IMR-90 (cell line): ENCODE measurements at regions not wholly inside any gene's neighbourhood (a gene's known extent, or its start where the extent isn't known, plus 50 kb on each side); places are given as distances from the start of the nearest gene placed in this dataset.
A peak's percentile ranks its signal among the peaks of the same experiment; 100 is the strongest.

Source experiments
- BHLHE40 ChIP-seq: fragments of 150-350 bp; IDR thresholded peaks from 2 replicates; pipeline ENCODE4 v1.6.1; 2016; ENCODE audit warnings: mild to moderate bottlenecking, low read depth, low read length
- CEBPB ChIP-seq: IDR thresholded peaks from 2 replicates; pipeline ENCODE4 v1.6.1; 2012; ENCODE audit warnings: low read depth, low read length, improper control_type of control experiment
- CHD1 ChIP-seq: IDR thresholded peaks from 2 replicates; pipeline ENCODE4 v1.6.1; 2012; ENCODE audit warnings: low read depth, low read length, improper control_type of control experiment
- FOS ChIP-seq: fragments of 150-350 bp; IDR thresholded peaks from 2 replicates; pipeline ENCODE4 v1.6.1; 2016; ENCODE audit warnings: low read depth, low read length
- MAFK ChIP-seq: IDR thresholded peaks from 2 replicates; pipeline ENCODE4 v1.6.1; 2012; ENCODE audit warnings: low read depth, low read length, improper control_type of control experiment
- MAZ ChIP-seq: IDR thresholded peaks from 2 replicates; pipeline ENCODE4 v1.6.1; 2012; ENCODE audit warnings: low read depth, mild to moderate bottlenecking, low read length, improper control_type of control experiment, moderate library complexity, borderline replicate concordance
- POLR2A ChIP-seq: IDR thresholded peaks from 2 replicates; pipeline ENCODE4 v1.6.1; 2012; ENCODE audit warnings: mild to moderate bottlenecking, low read depth, low read length
- RAD21 ChIP-seq: IDR thresholded peaks from 2 replicates; pipeline ENCODE4 v1.6.1; 2012; ENCODE audit warnings: low read length, improper control_type of control experiment
- SMC3 ChIP-seq: fragments of 150-350 bp; IDR thresholded peaks from 2 replicates; pipeline ENCODE4 v1.6.1; 2016; ENCODE audit warnings: low read depth, mild to moderate bottlenecking, antibody characterized with exemption, low read length, moderate library complexity
- TF ChIP-seq, protein P1 (sequence below): conservative IDR thresholded peaks from 2 replicates; pipeline ENCODE4 v1.5.1; 2012; ENCODE audit warnings: mild to moderate bottlenecking, low read depth, low read length, improper control_type of control experiment

DNA sequence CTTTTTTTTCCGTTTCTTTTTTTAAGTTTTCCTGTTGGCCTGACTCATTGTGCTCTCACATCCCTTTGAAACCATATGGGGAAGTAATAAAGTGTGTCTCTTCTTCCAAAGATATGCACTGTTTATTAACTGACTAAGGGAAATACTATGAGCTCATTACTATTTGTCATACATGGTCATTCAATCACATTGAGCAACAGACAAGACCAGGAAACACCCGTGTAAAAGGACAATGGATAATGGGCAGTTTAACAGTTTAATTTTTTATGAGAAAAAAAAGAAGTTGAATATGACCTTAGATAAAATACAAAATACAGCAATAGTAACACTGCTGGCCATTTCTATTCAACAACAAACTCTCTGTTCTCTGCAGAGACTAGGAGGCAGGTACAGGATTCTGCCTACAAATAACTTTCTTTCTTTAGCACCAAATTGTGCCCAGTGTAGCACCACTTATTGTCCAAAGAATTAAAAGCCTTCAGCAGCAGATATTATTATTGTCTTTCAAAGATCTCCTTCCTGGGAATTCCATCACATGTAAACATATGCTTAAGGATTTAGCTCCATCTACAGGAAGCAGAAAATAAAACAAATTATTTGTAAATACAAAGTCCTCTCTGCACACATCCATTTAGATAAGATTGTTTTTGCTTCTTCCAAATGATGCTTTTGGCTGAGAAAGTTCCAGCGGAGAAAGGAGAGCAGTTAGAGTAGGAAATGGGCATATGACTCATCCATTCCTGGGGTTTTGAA, 55.0 kb upstream of the AKR1E2 start:
- TF ChIP-seq, protein P1, sequence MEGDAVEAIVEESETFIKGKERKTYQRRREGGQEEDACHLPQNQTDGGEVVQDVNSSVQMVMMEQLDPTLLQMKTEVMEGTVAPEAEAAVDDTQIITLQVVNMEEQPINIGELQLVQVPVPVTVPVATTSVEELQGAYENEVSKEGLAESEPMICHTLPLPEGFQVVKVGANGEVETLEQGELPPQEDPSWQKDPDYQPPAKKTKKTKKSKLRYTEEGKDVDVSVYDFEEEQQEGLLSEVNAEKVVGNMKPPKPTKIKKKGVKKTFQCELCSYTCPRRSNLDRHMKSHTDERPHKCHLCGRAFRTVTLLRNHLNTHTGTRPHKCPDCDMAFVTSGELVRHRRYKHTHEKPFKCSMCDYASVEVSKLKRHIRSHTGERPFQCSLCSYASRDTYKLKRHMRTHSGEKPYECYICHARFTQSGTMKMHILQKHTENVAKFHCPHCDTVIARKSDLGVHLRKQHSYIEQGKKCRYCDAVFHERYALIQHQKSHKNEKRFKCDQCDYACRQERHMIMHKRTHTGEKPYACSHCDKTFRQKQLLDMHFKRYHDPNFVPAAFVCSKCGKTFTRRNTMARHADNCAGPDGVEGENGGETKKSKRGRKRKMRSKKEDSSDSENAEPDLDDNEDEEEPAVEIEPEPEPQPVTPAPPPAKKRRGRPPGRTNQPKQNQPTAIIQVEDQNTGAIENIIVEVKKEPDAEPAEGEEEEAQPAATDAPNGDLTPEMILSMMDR, result peak; percentile 42
- no peak; the same call in 1 of the 2 replicates for TF ChIP-seq POLR2A
- peak; percentile 47 for TF ChIP-seq RAD21
- no peak; the same call in 1 of the 2 replicates for TF ChIP-seq CHD1
- TF ChIP-seq MAZ, result no peak
- TF ChIP-seq CEBPB, result peak; percentile 98
- peak; percentile 29; the same call in 1 of the 2 replicates for TF ChIP-seq BHLHE40
- peak; percentile 74 for TF ChIP-seq MAFK
- peak; percentile 86 for TF ChIP-seq FOS
- 0 out of 2 replicates have a peak, but pooled peaks have one; percentile 13 for TF ChIP-seq SMC3
